GM12891 (cell line): ENCODE measurements at regions not wholly inside any gene's neighbourhood (a gene's known extent, or its start where the extent isn't known, plus 50 kb on each side); places are given as distances from the start of the nearest gene placed in this dataset.
"Not testable (repeated sequence)": the region's sequence is repeated elsewhere in the genome, so short reads cannot be mapped to it uniquely, and the experiment has no call there.

Source experiments
- PAX5 ChIP-seq: IDR thresholded peaks from 2 replicates; pipeline ENCODE4 v1.6.1; 2011; ENCODE audit warnings: low read length, moderate library complexity, mild to moderate bottlenecking; ENCODE audit not compliant: insufficient read depth, severe bottlenecking
- POLR2A ChIP-seq: IDR thresholded peaks from 2 replicates; pipeline ENCODE4 v1.6.1; 2011; ENCODE audit warnings: low read depth, low read length, control low read depth
- POLR2AphosphoS5 ChIP-seq: IDR thresholded peaks from 2 replicates; pipeline ENCODE4 v1.6.1; 2011; ENCODE audit warnings: low read depth, low read length, control low read depth
- SPI1 ChIP-seq: IDR thresholded peaks from 2 replicates; pipeline ENCODE4 v1.6.1; 2011; ENCODE audit warnings: low read depth, low read length, control low read depth
- TAF1 ChIP-seq: IDR thresholded peaks from 2 replicates; pipeline ENCODE4 v1.6.1; 2011; ENCODE audit warnings: low read depth, low read length, control low read depth

- not testable (repeated sequence) for TF ChIP-seq POLR2A, TAF1, SPI1, POLR2AphosphoS5, PAX5
Observed at GRCh38 chrY:7355891-7356290, 444.3 kb upstream of the AMELY start.
